Peyer's patch (tissue), 4 donors: ENCODE measurements at regions not wholly inside any gene's neighbourhood (a gene's known extent, or its start where the extent isn't known, plus 50 kb on each side); places are given as distances from the start of the nearest gene placed in this dataset.

ENCODE experiments used
- CTCF ChIP-seq, 6 experiments: fragments of 450-650 bp in 4 of 6; fragments of 200-600 bp in 2 of 6; sonication (generic) in 1 of 6; IDR thresholded peaks; one replicate each; pipeline ENCODE4 v1.5.1; 2017 to 2019; ENCODE audit warnings: antibody characterized with exemption in 6 of 6, mild to moderate bottlenecking in 3 of 6, moderate library complexity in 1 of 6
- POLR2A ChIP-seq, 2 donors: fragments of 450-650 bp; IDR thresholded peaks; one replicate each; pipeline ENCODE4 v1.5.1; 2017; ENCODE audit warnings: antibody characterized with exemption in 2 of 2, mild to moderate bottlenecking in 2 of 2, moderate library complexity in 2 of 2

- TF ChIP-seq CTCF (IDR thresholded peaks at IDR 0.05) (no peak), POLR2A (IDR thresholded peaks at IDR 0.05) (no peak)
Observed at GRCh38 chr16:54506741-54507500, 220.3 kb upstream of the IRX3 start.
